ENCODE measurements at regions not wholly inside any gene's neighbourhood (a gene's known extent, or its start where the extent isn't known, plus 50 kb on each side); places are given as distances from the start of the nearest gene placed in this dataset.

DNA sequence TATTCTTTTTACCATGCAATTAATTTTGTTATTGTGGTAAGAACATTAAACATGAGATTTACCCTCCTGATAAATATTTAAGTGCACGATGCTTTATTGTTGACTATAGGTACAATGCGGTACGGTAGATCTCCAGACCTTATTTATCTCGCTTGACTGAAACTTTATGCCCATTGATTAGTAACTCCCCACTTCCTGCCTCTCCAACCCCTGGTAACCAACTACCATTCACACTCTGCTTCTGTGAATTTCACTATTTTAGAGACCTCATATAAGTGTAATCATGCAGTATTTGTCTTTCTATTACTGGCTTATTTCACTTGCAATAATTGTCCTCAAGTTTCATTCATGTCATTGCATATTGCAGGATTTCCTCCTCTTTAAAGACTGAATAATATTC lies 195.7 kb upstream of the ID2 start:
- H3K23me2 ChIP-seq (ENCODE audit: insufficient read length, low read depth, low read length, poor library complexity, severe bottlenecking): no peaks in the 10 kb centered on the region
- TF ChIP-seq, protein P1, sequence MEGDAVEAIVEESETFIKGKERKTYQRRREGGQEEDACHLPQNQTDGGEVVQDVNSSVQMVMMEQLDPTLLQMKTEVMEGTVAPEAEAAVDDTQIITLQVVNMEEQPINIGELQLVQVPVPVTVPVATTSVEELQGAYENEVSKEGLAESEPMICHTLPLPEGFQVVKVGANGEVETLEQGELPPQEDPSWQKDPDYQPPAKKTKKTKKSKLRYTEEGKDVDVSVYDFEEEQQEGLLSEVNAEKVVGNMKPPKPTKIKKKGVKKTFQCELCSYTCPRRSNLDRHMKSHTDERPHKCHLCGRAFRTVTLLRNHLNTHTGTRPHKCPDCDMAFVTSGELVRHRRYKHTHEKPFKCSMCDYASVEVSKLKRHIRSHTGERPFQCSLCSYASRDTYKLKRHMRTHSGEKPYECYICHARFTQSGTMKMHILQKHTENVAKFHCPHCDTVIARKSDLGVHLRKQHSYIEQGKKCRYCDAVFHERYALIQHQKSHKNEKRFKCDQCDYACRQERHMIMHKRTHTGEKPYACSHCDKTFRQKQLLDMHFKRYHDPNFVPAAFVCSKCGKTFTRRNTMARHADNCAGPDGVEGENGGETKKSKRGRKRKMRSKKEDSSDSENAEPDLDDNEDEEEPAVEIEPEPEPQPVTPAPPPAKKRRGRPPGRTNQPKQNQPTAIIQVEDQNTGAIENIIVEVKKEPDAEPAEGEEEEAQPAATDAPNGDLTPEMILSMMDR (conservative IDR thresholded peaks at IDR 0.05): no peak

More for the DNA sequence above, 195.7 kb upstream of the ID2 start:
- Histone ChIP-seq H2BK12ac (ENCODE audit: insufficient read length, low read depth, low read length) (no peak overlapping the region), H3K14ac (ENCODE audit: insufficient read depth, low read length) (no peak overlapping the region), H3K79me1 (ENCODE audit: insufficient read depth, low read depth, low read length, poor library complexity, severe bottlenecking) (no peaks in the 10 kb centered on the region), H4K5ac (ENCODE audit: insufficient read length, low read depth, low read length) (no peak overlapping the region), H3K4me2 (ENCODE audit: insufficient read depth, insufficient read length, low read length) (no peak overlapping the region), H2BK15ac (ENCODE audit: low read depth, low read length) (no peak overlapping the region), H4K91ac (ENCODE audit: insufficient read length, low read depth, low read length) (no peak overlapping the region), H4K20me1 (ENCODE audit: control insufficient read depth, insufficient read depth, insufficient read length) (no peaks in the 10 kb centered on the region), H3K18ac (ENCODE audit: insufficient read length, low read depth, low read length) (no peak overlapping the region), H2BK5ac (ENCODE audit: insufficient read length, low read length) (no peak overlapping the region), H2AFZ (ENCODE audit: low read length) (no peak overlapping the region), H3K27me3 (ENCODE audit: insufficient read depth, low read length) (no peaks in the 10 kb centered on the region), H3K9ac (ENCODE audit: extremely low read depth, insufficient read length, low read length) (no peak overlapping the region), H3K23ac (ENCODE audit: insufficient read length, low read depth, low read length) (no peak overlapping the region), H3K27ac (ENCODE audit: insufficient read length, low read depth, low read length) (no peak overlapping the region), H3K4me1 (ENCODE audit: insufficient read depth, low read length) (no peaks in the 10 kb centered on the region), H2AK5ac (ENCODE audit: insufficient read length, low read length) (no peak overlapping the region), H3K4ac (ENCODE audit: low read depth, low read length) (no peak overlapping the region), H3K9me3 (ENCODE audit: control insufficient read depth, low read depth, low read length) (no peaks in the 10 kb centered on the region), H4K8ac (replicated peaks; ENCODE audit: insufficient read length, low read depth, low read length) (no peak overlapping the region), H3T11ph (ENCODE audit: low read length) (no peak overlapping the region), H3K79me2 (ENCODE audit: insufficient read depth, low read length) (no peaks in the 10 kb centered on the region), H3K56ac (ENCODE audit: insufficient read length, low read depth, low read length) (no peak overlapping the region), H2BK20ac (ENCODE audit: low read depth, low read length, poor library complexity, severe bottlenecking) (no peak overlapping the region), H2BK120ac (ENCODE audit: low read depth, low read length, poor library complexity, severe bottlenecking) (no peak overlapping the region)
- Mint-ChIP-seq H3K27me3 (ENCODE audit: low read depth) (peaks cover 1% of the 10 kb centered on the region; the same call in 1 of the 2 replicates), H3K4me1 (peaks cover 10 to 16% of the 10 kb centered on the region in 2 experiments), H3K4me3 (no peak overlapping the region), H3K9me3 (no peaks in the 10 kb centered on the region), H3K27ac (no peak overlapping the region), H3K36me3 (ENCODE audit: insufficient read depth in 1 of 3, low read depth in 3 of 3) (no peaks in the 10 kb centered on the region; a peak in 1 of 7 replicates)
- no CpG with 5 or more reads among the region's 4 CpGs for WGBS (ENCODE audit: extremely low coverage, insufficient read length, low lambda C conversion rate)
- DNase-seq: no peak

Measured in H9 (cell line).